ENCODE measurements at regions not wholly inside any gene's neighbourhood (a gene's known extent, or its start where the extent isn't known, plus 50 kb on each side); places are given as distances from the start of the nearest gene placed in this dataset.
A peak's percentile ranks its signal among the peaks of the same experiment; 100 is the strongest.

DNA sequence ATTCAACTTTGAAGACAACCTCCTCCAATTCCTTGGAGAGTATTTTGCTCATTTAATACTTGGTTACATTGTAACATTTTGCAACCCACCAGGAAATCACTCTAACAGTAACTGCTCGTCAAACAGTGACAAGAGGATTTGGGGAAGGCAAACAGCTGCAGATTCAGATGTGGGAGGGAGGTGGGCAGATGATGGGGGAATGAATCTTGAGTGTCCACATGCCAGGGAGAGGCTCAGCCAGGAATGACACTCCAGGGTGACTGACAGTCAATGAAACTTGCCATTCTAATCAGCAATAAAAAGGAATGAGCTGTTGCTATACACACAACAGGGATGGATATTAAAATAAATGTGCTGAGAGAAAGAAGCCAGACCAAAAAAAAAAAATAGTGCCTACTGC is 97.7 kb upstream of the ANKRD55 start:
- no peaks in the 10 kb centered on the region for H3K27me3 Mint-ChIP-seq
- peaks cover 7% of the 10 kb centered on the region for H3K36me3 Mint-ChIP-seq
- ATAC-seq (ENCODE audit: low read depth) = no peak
- no peak for DNase-seq (ENCODE audit: low spot score in 2 of 2)
- H3K4me1 Mint-ChIP-seq = peaks cover 48% of the 10 kb centered on the region
- H3K4me3 Mint-ChIP-seq = no peak overlapping the region
- peaks cover 7% of the 10 kb centered on the region for H3K9me3 Mint-ChIP-seq
- H3K27ac Mint-ChIP-seq = peak overlapping the region; percentile 93

DNA sequence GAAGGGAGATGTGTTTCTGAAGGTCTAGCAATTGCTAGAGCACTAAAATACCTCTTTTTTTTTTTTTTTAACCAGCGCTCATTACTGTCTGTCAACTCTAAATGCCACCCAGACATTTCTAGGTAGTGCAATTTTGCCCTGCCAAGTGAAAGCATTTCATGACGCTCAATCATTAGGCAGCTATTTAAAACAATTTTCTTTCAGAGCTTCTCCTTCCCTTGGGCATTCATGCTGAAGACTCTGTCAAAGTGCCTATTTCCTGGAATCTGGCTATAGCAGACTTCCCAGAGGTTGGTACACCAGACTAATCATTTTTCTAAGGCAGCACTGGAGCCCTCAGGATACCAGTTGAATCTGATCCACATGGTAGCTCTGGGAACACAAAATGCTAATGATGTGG is 97.0 kb upstream of the ANKRD55 start:
- Mint-ChIP-seq H3K4me1 (peaks cover 51% of the 10 kb centered on the region), H3K27ac (peak overlapping the region; percentile 93), H3K4me3 (peak overlapping the region; percentile 4), H3K9me3 (peaks cover 2% of the 10 kb centered on the region), H3K36me3 (peaks cover 2% of the 10 kb centered on the region), H3K27me3 (no peaks in the 10 kb centered on the region)
- ATAC-seq (ENCODE audit: low read depth) (no peak), DNase-seq (ENCODE audit: low spot score in 2 of 2) (no peak)

DNA sequence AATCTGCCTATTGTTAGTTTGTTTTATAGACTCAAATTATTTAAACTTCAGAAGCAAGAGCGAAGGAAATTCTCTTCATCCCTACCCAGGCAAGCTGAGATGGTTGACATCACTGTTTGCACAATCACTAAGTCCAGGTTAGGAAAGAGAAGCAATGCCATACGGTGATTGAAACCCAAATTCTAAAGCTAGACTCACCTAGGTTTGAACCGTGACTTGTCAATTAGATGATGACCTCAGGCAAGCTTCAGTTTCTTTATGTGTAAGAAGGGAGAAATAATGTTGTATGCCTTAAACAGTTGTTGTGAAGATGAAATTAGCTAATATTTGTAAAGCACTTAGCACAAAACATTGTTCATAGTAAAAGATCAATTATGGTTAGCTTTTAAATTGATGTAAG is 96.5 kb upstream of the ANKRD55 start:
- Mint-ChIP-seq H3K9me3 (peaks cover 2% of the 10 kb centered on the region), H3K36me3 (peaks cover 2% of the 10 kb centered on the region), H3K27ac (peak overlapping the region; percentile 93)

DNA sequence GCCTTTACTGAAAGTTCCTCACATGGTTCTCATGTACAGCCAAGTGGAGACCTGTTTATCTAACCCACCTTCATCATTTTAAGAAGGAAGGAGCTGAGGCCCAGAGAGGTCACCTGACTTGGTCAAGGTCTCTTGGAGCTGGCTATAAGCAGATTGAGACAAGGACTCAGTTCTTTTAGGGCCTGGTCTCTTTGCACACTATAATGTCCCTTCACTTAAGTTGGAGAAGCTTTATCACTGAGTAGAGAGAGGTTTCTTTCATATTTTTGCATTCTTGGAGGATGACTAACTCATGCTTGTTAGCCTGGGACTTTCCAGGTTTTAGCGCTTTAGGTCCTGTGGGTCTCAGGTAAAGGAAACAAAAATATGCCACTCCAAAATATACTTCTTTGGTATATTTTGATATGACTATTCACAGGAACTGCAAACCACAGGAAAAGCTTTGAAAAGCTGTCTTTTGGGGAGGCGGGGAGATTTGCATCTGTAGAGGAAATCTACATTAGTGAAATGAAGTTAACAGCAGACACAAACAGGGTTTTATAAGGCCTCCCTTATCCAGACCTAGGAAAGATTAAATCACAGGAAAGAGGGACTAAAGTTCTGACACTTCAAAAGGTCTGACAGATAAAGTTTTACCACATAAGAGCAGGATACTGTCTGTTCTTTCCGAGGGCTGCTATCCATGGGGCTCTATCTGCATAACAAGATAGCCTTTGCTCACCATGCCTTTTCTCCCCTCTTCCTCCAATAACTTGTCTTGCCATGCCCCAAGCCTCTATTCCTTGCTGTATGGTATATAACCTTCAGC is 95.8 kb upstream of the ANKRD55 start:
- no peaks in the 10 kb centered on the region for H3K27me3 Mint-ChIP-seq
- DNase-seq (ENCODE audit: low spot score in 2 of 2) = no peak
- H3K4me3 Mint-ChIP-seq = peak overlapping the region; percentile 54
- H3K27ac Mint-ChIP-seq = peak overlapping the region; percentile 93
- H3K9me3 Mint-ChIP-seq = peaks cover 2% of the 10 kb centered on the region
- peak; percentile 80 for ATAC-seq (ENCODE audit: low read depth)
- peaks cover 51% of the 10 kb centered on the region for H3K4me1 Mint-ChIP-seq
- H3K36me3 Mint-ChIP-seq = peaks cover under 1% of the 10 kb centered on the region

More for the DNA sequence above, 96.5 kb upstream of the ANKRD55 start:
- Mint-ChIP-seq H3K27me3 (no peaks in the 10 kb centered on the region), H3K4me1 (peaks cover 51% of the 10 kb centered on the region), H3K4me3 (peak overlapping the region; percentile 54)
- no peak for ATAC-seq (ENCODE audit: low read depth)
- no peak for DNase-seq (ENCODE audit: low spot score in 2 of 2)

DNA sequence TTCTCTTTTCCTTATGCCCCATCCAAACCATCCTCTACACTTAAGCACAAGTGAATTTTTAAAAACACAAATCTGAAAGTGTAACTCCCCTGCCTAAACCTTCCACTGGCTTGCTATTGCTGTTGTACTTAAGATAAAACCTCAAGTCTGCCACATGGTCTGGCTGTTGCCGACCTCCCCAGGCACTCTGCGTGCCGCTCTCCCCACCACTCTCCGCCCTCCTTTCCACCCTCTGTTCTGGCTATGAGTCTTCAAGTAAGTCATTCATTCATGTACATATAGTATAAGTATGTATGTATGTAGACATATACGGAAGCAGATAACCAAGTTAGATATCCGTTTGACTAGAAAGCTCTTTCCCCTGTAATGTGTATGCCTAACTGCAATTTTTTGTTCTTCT is 94.7 kb upstream of the ANKRD55 start:
- H3K4me3 Mint-ChIP-seq = peak overlapping the region; percentile 43
- H3K36me3 Mint-ChIP-seq = no peaks in the 10 kb centered on the region
- no peaks in the 10 kb centered on the region for H3K27me3 Mint-ChIP-seq
- DNase-seq (ENCODE audit: low spot score in 2 of 2) (no peak), ATAC-seq (ENCODE audit: low read depth) (peak; percentile 34)
- H3K9me3 Mint-ChIP-seq = peaks cover 2% of the 10 kb centered on the region
- peak overlapping the region; percentile 93 for H3K27ac Mint-ChIP-seq
- H3K4me1 Mint-ChIP-seq = peaks cover 51% of the 10 kb centered on the region

DNA sequence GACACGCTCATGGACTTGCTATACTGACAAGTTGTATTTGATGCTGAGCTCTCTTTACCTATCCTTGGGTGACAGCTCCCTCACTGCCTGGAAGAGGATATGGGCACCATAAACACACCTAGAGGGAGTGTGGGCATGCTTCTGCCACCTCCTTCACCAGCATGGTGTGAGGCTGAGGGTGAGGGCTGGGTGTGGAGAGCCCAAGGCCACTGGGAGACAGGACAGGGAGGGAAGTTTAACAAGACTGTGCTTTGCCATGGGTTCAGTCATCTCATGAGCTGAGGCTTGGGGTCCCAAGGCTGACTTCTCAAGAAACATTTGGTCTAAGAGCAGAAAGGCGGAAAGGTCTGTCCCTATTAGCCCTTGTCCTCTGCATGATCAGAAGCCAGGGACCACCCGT is 93.6 kb upstream of the ANKRD55 start:
- no peak for ATAC-seq (ENCODE audit: low read depth)
- Mint-ChIP-seq H3K27ac (no peak overlapping the region), H3K27me3 (no peaks in the 10 kb centered on the region), H3K36me3 (no peaks in the 10 kb centered on the region), H3K4me1 (peaks cover 48% of the 10 kb centered on the region), H3K9me3 (no peaks in the 10 kb centered on the region), H3K4me3 (no peak overlapping the region)
- DNase-seq (ENCODE audit: low spot score in 2 of 2) = no peak

DNA sequence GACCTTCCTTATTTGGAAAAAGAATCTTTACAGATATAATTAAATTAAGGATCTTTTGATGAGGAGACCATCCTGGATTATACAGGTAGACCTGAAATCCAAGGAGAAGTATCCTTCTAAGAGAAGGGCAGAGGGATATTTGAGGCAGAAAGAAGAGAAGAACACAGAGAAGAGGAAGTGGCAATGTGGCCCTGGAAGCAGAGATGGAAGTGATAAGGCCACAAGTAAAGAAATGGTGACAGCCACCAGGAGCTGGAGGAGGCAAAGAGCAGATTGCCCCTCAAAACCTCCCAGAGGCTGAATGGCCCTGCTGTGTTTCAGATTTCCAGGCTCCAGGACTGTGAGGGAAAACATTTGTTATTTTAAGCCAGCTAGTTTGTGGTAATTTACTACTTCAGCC is 93.0 kb upstream of the ANKRD55 start:
- DNase-seq (ENCODE audit: low spot score in 2 of 2) (no peak), ATAC-seq (ENCODE audit: low read depth) (no peak)
- Mint-ChIP-seq H3K27ac (peak overlapping the region; percentile 15), H3K9me3 (no peaks in the 10 kb centered on the region), H3K36me3 (no peaks in the 10 kb centered on the region), H3K4me1 (peaks cover 46% of the 10 kb centered on the region), H3K4me3 (no peak overlapping the region), H3K27me3 (no peaks in the 10 kb centered on the region)

DNA sequence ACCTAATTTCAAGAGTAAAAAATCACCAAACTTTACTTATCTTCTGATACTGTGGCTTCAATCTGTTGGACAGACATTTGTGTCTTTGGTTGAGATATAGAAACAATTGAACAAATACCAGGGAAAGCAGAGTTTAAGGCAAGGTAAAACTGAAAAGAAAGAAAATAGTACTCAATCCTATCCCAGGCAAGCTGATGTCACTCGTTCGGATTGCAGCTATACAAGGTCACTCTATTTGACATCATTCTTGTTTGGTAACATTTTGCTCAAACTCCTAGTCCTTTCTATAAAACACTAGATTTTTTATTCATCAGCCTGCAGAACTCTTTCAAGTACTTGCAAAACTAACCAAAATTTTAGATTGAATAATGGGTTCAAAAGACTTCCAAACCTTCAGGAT is 91.9 kb upstream of the ANKRD55 start:
- H3K4me1 Mint-ChIP-seq = peaks cover 38% of the 10 kb centered on the region
- ATAC-seq (ENCODE audit: low read depth) (no peak), DNase-seq (ENCODE audit: low spot score in 2 of 2) (no peak)
- H3K27me3 Mint-ChIP-seq = no peaks in the 10 kb centered on the region
- no peak overlapping the region for H3K4me3 Mint-ChIP-seq
- no peaks in the 10 kb centered on the region for H3K9me3 Mint-ChIP-seq
- H3K27ac Mint-ChIP-seq = no peak overlapping the region
- no peaks in the 10 kb centered on the region for H3K36me3 Mint-ChIP-seq

DNA sequence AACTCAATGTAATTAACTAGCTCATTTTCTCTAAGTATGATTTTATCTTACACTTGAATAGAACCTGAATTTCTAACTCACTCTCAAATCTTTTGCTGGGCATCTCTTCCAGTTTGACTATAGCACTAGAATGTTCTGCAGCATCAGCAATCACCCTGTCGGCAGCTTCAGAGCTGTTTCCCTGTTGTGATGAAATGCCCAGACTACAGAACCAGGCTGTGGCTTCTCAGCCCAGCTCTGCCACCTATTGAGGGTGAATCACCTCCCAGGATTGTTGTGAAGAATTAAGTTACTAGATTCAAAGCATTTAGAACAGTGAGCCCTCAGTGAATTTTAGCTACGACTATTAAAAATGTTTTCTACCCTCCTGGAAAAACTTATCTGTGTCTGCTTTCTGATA is 90.4 kb upstream of the ANKRD55 start:
- DNase-seq (ENCODE audit: low spot score in 2 of 2) = no peak
- no peaks in the 10 kb centered on the region for H3K27me3 Mint-ChIP-seq
- peaks cover 22% of the 10 kb centered on the region for H3K4me1 Mint-ChIP-seq

DNA sequence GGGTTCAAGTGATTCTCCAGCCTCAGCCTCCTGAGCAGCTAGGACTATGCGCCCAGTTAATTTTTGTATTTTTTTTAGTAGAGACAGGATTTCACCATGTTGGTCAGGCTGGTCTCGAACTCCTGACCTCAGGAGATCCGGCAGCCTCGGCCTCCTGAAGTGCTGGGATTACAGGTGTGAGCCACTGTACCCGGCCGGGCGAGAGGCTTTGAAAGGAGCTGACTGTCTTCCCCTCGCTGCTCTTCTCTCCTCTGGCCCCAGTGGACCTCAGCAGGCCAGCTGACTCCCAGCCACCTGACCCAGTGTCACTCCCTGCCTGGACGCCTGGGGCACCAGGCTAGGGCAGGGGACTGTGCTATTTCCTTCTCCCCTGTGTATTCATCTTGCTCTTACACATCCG is 89.5 kb upstream of the ANKRD55 start:
- Mint-ChIP-seq H3K4me1 (peaks cover 21% of the 10 kb centered on the region), H3K27ac (no peak overlapping the region), H3K9me3 (no peaks in the 10 kb centered on the region), H3K27me3 (no peaks in the 10 kb centered on the region), H3K36me3 (no peaks in the 10 kb centered on the region), H3K4me3 (no peak overlapping the region)
- no peak for DNase-seq (ENCODE audit: low spot score in 2 of 2)
- ATAC-seq (ENCODE audit: low read depth) = no peak

More for the DNA sequence above, 90.4 kb upstream of the ANKRD55 start:
- Mint-ChIP-seq H3K36me3 (no peaks in the 10 kb centered on the region), H3K27ac (no peak overlapping the region), H3K9me3 (no peaks in the 10 kb centered on the region), H3K4me3 (no peak overlapping the region)
- no peak for ATAC-seq (ENCODE audit: low read depth)

DNA sequence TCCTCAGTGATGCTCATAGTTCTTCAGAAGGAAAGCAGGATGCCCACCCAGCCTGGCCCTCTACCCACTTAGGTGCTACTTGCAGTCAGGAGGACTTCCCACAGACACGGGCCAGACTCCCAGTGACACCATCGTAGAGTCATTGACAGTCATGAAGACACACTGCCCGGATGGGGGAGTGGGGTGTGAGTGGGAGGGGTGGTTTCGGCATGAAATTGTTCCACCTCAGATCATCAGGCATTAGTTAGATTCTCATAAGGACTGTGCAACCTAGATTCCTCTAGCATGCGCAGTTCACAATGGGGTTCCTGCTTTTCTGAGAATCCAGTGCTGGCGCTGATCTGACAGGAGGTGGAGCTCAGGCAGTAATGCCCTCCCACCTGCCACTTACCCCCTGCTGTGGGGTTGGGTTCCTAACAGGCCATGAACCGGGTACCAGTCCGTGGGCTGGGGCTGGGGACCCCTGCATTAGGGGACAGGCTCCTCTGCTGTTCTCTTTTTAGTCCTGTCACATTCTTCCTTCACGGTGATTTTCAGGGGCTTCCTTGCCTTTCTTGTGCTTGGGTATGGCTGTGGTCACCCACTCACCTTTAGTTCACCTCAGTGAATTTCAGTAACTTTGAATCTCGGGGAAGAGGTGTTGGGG is 88.2 kb upstream of the ANKRD55 start:
- H3K27me3 Mint-ChIP-seq = no peaks in the 10 kb centered on the region
- H3K4me3 Mint-ChIP-seq = no peak overlapping the region
- H3K9me3 Mint-ChIP-seq = no peaks in the 10 kb centered on the region
- DNase-seq (ENCODE audit: low spot score in 2 of 2) (no peak), ATAC-seq (ENCODE audit: low read depth) (no peak)
- peak overlapping the region; percentile 19 for H3K27ac Mint-ChIP-seq
- H3K36me3 Mint-ChIP-seq = no peaks in the 10 kb centered on the region
- H3K4me1 Mint-ChIP-seq = peaks cover 14% of the 10 kb centered on the region

DNA sequence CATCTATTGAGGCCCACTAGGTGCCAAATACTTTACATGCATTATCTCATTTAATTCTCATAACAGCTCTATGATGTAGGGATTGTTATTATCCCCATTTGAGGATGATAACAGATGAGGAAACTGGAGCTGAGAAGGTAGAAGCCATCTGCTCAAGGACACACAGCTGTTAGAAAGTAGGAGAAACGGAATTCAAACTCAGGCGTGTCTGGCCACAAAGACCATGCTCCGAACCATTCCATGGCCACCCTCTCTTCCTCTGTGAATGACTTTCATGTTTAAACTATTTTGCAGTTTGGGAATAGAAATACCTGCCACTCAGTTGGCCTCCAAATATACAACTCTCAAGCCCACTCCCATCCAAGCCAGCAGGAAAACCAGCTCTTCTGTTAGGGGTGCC is 87.6 kb upstream of the ANKRD55 start:
- no peak overlapping the region for H3K27ac Mint-ChIP-seq
- H3K36me3 Mint-ChIP-seq = no peaks in the 10 kb centered on the region
- DNase-seq (ENCODE audit: low spot score in 2 of 2) (no peak), ATAC-seq (ENCODE audit: low read depth) (no peak)
- H3K4me3 Mint-ChIP-seq = no peak overlapping the region
- no peaks in the 10 kb centered on the region for H3K27me3 Mint-ChIP-seq
- peaks cover 10% of the 10 kb centered on the region for H3K4me1 Mint-ChIP-seq
- no peaks in the 10 kb centered on the region for H3K9me3 Mint-ChIP-seq

DNA sequence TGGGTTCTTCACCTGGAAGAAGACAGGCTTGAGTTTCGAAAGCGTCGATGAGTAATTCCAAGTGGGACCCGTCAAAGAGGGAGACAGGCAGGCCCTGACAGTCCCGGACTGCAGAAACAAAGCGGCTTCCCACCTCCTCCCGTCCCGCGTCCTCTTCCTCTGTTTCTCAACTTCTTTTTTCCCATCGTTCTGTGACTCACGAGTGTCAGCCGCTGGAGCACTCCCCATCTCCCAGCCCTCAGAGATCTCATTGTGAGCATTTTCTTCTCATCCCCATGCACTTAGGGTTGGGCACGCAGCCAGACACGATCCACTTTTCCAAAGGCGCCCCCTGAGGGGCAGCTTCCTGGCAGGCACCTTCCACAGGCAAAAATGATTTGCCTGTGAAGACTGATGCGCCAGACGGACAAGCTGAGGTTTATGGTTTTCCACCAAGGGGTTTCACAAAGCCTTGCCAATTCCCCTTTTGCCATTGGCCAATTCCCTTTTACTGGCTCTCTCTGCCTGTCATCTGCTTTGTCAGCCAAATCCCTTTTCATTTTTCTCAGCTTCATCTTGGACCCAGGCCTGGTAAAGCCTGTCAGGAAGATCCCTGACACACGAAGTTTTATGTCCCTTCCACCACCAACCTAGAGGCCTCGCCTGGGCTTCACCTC is 86.5 kb upstream of the ANKRD55 start:
- peak overlapping the region; percentile 53 for H3K27ac Mint-ChIP-seq
- H3K27me3 Mint-ChIP-seq = no peaks in the 10 kb centered on the region
- DNase-seq (ENCODE audit: low spot score in 2 of 2) (no peak), ATAC-seq (ENCODE audit: low read depth) (no peak)
- H3K4me1 Mint-ChIP-seq = peaks cover 9% of the 10 kb centered on the region
- H3K4me3 Mint-ChIP-seq = no peak overlapping the region
- no peaks in the 10 kb centered on the region for H3K9me3 Mint-ChIP-seq
- H3K36me3 Mint-ChIP-seq = no peaks in the 10 kb centered on the region

DNA sequence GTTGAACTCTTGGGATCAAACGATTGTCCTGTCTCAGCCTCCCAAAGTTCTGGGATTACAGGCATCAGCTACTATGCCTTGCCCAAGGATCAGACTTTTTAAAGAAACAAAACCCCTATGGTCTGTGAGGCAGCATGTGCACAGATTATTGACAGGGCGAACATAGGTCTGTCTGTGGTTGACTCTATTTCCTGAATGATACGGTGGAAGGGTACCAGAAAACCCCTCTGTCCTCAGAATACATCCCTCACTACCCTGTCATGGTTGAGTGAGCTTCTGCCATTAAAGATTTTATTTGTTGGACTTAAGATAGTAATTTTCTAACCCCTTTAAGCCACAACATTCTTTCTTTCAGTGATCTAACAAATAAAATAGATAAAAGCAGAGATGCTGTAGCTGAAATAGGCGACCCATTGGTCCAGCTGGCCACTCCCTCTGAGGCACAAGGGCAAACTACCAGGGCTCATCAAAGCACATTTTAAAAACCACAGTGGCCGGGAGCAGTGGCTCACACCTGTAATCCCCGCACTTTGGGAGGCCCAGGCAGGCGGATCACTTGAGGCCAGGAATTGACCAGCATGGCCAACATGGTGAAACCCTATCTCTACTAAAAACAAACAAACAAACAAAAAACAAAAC is 84.9 kb upstream of the ANKRD55 start:
- Mint-ChIP-seq H3K27me3 (no peaks in the 10 kb centered on the region), H3K36me3 (no peaks in the 10 kb centered on the region), H3K4me3 (no peak overlapping the region), H3K4me1 (peaks cover 14% of the 10 kb centered on the region), H3K27ac (peak overlapping the region; percentile 45), H3K9me3 (no peaks in the 10 kb centered on the region)
- DNase-seq (ENCODE audit: low spot score in 2 of 2) = no peak
- peak; percentile 91 for ATAC-seq (ENCODE audit: low read depth)

All from memory B cell (primary cell).